Loucy (cell line): ENCODE measurements at regions not wholly inside any gene's neighbourhood (a gene's known extent, or its start where the extent isn't known, plus 50 kb on each side); places are given as distances from the start of the nearest gene placed in this dataset.

ENCODE experiments used
- EZH2phosphoT487 ChIP-seq: fragments of 200-600 bp; IDR thresholded peaks from 2 replicates; pipeline ENCODE4 v1.6.1; 2018; ENCODE audit warnings: antibody characterized with exemption, mild to moderate bottlenecking, moderate library complexity, borderline replicate concordance
- TF ChIP-seq, protein P1 (sequence below): fragments of 200-600 bp; sonication (generic); conservative IDR thresholded peaks from 2 replicates; pipeline ENCODE4 v1.5.1; 2014; ENCODE audit warnings: mild to moderate bottlenecking, antibody characterized with exemption, low read length

DNA sequence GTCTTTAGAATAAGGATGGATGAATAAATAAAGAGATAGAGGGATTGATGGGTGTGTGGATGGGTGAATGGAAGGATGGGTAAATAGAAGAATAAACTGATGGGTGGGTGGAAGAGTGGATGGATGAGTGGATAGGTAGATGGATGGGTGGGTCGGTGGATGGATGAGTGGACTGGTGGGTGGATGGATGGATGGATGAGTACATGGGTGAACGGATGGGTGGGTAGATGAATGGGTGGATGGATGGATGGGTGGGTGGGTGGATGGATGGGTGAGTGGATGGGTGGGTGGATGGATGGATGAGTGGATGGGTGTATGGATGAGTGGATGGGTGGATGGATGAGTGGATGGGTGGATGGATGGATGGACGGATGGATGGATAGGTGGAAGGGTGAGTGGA lies 65.7 kb upstream of the FOXC1 start:
- TF ChIP-seq, protein P1, sequence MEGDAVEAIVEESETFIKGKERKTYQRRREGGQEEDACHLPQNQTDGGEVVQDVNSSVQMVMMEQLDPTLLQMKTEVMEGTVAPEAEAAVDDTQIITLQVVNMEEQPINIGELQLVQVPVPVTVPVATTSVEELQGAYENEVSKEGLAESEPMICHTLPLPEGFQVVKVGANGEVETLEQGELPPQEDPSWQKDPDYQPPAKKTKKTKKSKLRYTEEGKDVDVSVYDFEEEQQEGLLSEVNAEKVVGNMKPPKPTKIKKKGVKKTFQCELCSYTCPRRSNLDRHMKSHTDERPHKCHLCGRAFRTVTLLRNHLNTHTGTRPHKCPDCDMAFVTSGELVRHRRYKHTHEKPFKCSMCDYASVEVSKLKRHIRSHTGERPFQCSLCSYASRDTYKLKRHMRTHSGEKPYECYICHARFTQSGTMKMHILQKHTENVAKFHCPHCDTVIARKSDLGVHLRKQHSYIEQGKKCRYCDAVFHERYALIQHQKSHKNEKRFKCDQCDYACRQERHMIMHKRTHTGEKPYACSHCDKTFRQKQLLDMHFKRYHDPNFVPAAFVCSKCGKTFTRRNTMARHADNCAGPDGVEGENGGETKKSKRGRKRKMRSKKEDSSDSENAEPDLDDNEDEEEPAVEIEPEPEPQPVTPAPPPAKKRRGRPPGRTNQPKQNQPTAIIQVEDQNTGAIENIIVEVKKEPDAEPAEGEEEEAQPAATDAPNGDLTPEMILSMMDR, result no peak
- TF ChIP-seq EZH2phosphoT487, result no peak
